ENCODE measurements at regions not wholly inside any gene's neighbourhood (a gene's known extent, or its start where the extent isn't known, plus 50 kb on each side); places are given as distances from the start of the nearest gene placed in this dataset.
"Not testable (repeated sequence)": the region's sequence is repeated elsewhere in the genome, so short reads cannot be mapped to it uniquely, and the experiment has no call there.

DNA sequence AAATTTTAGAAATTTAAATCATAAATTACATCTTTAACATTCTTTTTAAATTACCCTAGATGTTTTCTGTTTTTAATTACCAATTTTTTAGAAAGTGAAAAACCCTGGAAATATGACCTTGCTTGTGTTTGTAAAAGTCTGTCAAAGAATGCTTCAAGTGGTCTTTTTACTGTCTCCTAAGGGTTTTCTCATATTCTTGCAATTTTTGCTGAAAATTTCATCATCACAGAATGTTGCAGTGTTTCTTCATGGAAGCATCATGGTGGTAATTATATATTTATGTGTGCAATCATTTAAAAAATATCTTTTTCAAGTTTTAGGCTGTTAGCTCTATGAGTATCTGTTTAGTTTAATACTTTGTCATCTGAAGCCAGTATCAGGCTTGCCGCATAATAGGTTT is 178.2 kb downstream of the HDGFL1 start:
- no peak for DNase-seq (ENCODE audit: low read depth in 2 of 2)

- DNase-seq (ENCODE audit: low read depth in 2 of 2): no peak
Measured at GRCh38 chr6:22748681-22749080, 179.3 kb downstream of the HDGFL1 start.

DNA sequence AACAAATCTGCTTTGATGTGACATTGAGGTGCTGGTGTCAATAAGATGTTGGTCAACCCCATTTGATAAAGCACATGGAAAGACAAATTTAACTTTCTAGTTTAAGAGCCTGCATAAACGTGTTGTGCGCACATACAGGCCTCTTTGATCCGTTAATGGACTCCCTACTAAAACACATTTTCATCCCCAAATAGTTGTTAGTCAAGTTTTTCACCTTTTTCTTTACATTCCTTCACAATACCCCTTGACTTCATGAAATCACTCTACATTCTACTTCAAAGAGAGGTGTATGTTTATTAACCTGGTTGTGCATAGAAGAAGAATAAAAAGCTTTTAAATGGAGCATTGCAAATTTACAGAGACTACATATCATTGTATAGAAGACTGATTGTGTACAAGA is 180.3 kb downstream of the HDGFL1 start:
- DNase-seq (ENCODE audit: low read depth in 2 of 2): no peak

GRCh38 chr6:22751223-22751622 is 181.9 kb downstream of the HDGFL1 start:
- DNase-seq (ENCODE audit: low read depth in 2 of 2): no peak

GRCh38 chr6:22752522-22752921 is 183.2 kb downstream of the HDGFL1 start:
- DNase-seq (ENCODE audit: low read depth in 2 of 2): no peak

GRCh38 chr6:22754061-22754460 is 184.7 kb downstream of the HDGFL1 start:
- no peak for DNase-seq (ENCODE audit: low read depth in 2 of 2)

- DNase-seq (ENCODE audit: low read depth in 2 of 2): no peak
Measured at GRCh38 chr6:22755605-22756004, 186.2 kb downstream of the HDGFL1 start.

GRCh38 chr6:22756365-22756764 is 187.0 kb downstream of the HDGFL1 start:
- no peak for DNase-seq (ENCODE audit: low read depth in 2 of 2)

GRCh38 chr6:22764496-22764895 is 195.1 kb downstream of the HDGFL1 start:
- no peak for DNase-seq (ENCODE audit: low read depth in 2 of 2)

DNA sequence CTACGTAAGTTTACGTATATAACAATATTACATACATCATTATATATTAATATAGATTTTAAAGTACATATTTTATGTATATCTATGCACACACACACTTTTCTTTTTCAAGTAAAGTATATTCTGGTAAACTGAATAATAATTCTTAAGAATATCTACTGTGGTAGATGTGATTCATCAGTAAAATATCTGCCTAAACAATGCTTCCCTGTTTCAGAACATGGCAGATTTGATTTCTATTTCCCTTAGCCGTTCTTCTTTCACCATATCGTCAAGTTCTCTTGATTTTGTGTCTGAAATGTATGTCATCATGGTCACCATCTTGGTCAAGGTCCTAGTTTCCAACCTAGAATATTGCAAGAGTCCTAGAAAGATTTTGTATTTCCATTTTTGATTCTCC is 195.6 kb downstream of the HDGFL1 start:
- no peak for DNase-seq (ENCODE audit: low read depth in 2 of 2)

DNA sequence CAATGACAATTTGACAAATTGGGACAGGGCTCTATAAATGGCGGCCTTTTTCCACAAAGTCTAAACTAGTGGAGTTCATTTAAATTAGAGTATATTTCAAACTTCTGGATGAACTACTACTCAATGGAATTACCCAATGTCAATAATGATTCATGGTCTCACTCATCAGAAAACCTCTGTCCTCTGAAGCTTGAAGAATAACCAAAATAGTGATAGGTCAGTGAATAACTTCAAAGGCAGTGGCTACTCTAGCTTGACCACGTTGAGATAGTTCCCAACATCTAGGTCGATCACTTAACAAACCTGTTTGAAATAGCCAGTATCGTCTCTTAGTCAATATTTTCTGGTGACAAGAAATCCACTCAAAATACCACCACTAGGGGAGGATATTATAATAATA is 197.6 kb downstream of the HDGFL1 start:
- DNase-seq (ENCODE audit: low read depth in 2 of 2): no peak

- no peak for DNase-seq (ENCODE audit: low read depth in 2 of 2)
Measured at GRCh38 chr6:22770054-22770453, 200.7 kb downstream of the HDGFL1 start.

DNA sequence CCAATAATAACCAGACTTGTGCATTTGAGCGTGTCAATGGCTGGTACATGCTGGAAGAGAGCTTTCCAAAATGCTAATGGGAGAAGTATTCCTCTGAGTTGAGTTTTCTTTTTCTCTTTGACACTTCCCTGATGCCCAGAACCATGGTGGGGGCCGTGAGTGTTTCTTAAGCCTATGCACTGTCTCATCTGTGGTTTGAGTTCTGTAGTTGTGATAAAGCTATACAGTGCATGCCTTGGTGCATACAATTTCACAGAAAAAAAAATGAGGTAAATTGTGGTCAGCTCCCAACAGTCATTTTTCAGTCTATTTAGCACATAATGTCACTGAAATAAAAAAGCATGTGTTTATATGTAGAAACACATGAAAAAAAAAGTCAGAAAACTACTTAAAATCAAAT is 204.8 kb downstream of the HDGFL1 start:
- no peak for DNase-seq (ENCODE audit: low read depth in 2 of 2)

DNA sequence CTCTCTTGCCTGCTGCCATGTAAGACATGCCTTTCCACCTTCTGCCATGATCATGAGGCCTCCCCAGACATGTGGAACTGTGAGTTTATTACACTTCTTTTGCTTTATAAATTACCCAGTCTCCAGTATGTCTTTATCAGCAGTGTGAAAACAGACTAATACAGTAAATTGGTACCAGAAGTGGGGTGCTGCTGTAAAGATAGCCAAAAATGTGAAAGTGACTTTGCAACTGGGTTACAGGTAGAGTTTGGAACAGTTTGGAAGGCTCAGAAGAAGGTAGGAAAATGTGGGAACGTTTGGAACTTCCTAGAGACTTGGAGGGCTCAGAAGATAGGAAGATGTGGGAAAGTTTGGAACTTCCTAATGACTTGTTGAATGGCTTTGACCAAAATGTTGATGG is 209.1 kb downstream of the HDGFL1 start:
- not testable (repeated sequence) for DNase-seq (ENCODE audit: low read depth in 2 of 2)

DNA sequence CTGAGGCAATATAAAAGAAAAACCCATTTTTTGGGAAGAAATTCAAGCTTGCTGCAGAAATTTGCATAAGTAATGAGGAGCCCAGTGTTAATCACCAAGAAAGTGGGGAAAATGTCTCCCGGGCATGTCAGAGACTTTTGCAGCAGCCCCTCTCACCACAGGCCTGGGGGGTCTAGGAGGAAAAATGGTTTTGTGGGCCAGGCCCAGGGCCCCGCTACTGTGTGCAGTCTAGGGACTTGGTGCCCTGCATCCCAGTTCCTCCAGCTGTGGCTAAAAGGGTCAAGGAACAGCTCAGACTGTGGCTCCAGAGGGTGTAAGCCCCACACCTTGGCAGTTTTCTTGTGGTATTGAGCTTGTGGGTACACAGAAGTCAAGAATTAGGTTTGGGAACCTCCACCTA is 209.7 kb downstream of the HDGFL1 start:
- no peak for DNase-seq (ENCODE audit: low read depth in 2 of 2)

- no peak for DNase-seq (ENCODE audit: low read depth in 2 of 2)
Measured at GRCh38 chr6:22783931-22784330, 214.6 kb downstream of the HDGFL1 start.

GRCh38 chr6:22784601-22785410 is 215.4 kb downstream of the HDGFL1 start:
- DNase-seq (ENCODE audit: low read depth in 2 of 2): no peak

DNA sequence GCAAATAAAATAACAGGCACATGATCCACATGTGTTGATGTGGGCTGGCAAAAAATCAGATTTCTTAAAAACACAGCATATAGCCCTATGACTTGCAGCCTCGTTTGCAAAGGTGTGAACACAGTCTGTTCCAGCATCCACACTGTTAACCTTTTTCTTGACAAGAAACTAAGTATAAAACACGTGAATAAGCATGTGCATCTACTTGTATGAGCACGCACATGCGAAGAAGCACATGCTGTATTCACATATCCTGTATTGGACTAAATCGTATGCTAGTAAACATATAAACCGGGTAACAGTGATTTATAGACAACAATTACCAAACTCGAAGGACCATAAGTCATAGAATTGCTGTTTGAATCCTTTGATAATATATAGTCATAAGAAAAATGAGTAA is 218.7 kb downstream of the HDGFL1 start:
- DNase-seq (ENCODE audit: low read depth in 2 of 2): no peak

DNA sequence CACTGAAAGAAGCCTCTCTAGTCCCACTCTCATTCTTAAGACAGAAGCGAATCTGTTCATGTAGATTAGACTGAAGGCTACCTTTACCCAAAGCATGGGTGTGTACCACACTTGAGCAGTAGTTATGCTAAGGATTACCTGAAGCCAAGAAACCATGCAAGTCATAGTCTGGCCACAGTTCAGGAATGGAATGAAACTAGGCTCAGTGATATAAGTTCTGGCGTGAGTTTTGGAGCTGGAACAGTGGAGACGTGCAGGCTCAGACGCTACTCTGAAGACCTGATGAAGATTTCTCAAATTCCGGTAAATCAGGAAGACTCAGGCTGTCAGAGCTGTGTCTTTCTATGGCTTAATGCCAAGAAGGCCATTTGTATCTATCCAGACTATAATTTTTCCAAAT is 219.9 kb downstream of the HDGFL1 start:
- no peak for DNase-seq (ENCODE audit: low read depth in 2 of 2)

- DNase-seq (ENCODE audit: low read depth in 2 of 2): no peak
Measured at GRCh38 chr6:22794844-22795243, 225.5 kb downstream of the HDGFL1 start.

- DNase-seq (ENCODE audit: low read depth in 2 of 2): no peak
Measured at GRCh38 chr6:22800451-22800850, 231.1 kb downstream of the HDGFL1 start.

GRCh38 chr6:22801831-22802230 is 232.5 kb downstream of the HDGFL1 start:
- DNase-seq (ENCODE audit: low read depth in 2 of 2): no peak

GRCh38 chr6:22804620-22805261 is 235.4 kb downstream of the HDGFL1 start:
- no peak for DNase-seq (ENCODE audit: low read depth in 2 of 2)

DNA sequence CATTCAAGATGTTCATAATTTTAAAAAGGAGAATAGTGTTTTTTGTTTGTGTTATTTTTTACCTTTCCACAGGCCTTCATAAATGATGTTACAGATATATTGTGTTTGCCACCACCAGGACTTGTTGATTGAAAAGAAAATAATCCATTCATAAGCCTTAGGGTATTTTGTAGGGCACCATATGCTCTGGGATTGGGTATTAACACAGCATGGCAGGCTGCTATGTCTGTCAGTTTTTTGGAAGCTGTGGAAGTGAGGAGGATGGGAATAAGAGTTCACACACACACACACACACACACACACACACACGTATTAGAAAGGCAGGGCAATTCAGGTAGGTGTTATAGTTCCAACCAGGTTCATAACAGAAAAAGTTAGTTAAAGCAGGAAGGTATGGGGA is 237.9 kb downstream of the HDGFL1 start:
- DNase-seq (ENCODE audit: low read depth in 2 of 2): no peak

Measured in stimulated activated CD4-positive, alpha-beta T cell treated with anti-CD3 and anti-CD28 coated beads, Interleukin-4, amount 100 ng/mL, for 48 hours (primary cell).